Activated CD4-positive, alpha-beta T cell treated with anti-CD3 and anti-CD28 coated beads, Interleukin-10, Interleukin-2, amounts not matched to agents 100 ng/mL and 50 ng/mL, durations not matched to agents 16 hours and 8 hours (primary cell): ENCODE measurements at regions not wholly inside any gene's neighbourhood (a gene's known extent, or its start where the extent isn't known, plus 50 kb on each side); places are given as distances from the start of the nearest gene placed in this dataset.
A peak's percentile ranks its signal among the peaks of the same experiment; 100 is the strongest.
"Not testable (repeated sequence)": the region's sequence is repeated elsewhere in the genome, so short reads cannot be mapped to it uniquely, and the experiment has no call there.

Experiments
- DNase-seq: peaks from one replicate; pipeline ENCODE4 v3.0.0-alpha.2; 2020

DNA sequence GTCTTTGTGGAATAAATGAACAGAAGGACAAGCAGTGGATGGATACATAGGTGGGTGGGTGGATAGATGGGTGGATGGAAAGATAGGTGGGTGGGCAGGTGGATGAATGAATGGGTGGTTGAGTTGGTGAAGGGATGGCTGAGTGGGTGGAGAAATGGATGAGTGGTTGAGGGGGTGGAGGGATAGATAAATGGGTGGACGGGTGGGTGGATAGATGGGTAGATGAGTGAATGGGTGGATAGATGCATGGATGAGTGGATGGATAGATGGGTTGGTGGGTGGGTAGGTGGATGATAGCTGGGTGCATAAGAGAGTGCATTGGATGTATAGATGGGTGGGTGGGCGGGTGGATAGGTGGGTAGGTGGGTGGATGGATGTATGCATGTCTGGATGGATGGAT, 63.5 kb downstream of the UNC93B1 start:
- DNase-seq = not testable (repeated sequence)

DNA sequence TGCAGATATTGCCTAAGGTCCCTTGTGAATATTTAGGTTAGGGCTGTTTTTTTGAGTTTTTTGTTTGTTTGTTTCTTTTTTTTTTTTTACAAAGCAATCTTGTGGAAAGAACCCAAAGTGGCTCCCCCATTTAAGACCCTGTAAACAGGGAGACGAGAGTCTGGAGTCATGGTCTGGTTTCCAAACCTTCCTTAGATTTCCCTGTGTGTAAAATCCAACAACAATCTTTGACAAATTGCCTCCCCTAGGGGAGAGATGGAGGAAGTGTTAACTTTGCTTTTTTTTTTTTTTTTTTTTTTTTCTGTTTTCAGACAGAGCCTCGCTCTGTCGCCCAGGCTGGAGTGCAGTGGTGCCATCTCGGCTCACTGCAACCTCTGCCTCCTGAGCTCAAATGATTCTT, 64.9 kb downstream of the UNC93B1 start:
- not testable (repeated sequence) for DNase-seq

DNA sequence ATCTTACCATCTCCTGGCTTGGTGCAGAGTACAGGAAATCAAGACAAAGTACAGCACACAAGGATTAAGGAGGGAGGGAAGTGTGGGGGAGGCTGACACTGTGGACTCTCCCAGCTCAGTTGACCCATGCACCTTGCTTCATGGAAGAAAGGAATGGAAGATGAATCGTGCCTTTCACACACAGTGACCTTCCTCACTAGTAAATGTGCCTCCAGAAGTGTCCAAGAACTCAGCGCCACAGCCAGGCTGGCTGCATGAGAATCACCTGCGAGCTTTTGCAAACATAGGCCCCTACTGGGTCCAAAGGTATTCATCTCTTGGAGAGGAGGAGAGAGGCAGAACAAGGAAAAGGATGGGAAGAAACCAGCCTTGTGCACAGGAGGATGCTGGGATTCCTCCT, 65.5 kb downstream of the UNC93B1 start:
- DNase-seq = not testable (repeated sequence)

DNA sequence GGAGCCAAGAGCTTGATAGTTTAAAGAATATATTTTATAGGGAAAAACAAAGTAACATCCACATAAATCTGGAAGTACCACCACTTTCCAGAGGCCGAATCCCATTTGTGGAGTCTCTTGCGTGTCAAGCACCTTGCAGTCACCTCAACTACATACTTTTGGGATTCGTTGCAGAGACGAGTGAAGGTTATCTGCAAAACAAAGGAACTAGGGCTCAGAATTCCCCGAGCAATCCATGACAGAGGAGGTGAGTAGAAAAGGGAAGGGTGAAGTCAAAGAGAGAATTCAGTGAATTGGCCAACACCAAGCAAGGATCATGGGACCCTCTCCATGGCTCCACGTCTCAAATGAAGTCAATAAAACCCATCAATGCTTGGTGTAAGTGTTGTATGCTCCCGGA, 80.3 kb downstream of the UNC93B1 start:
- not testable (repeated sequence) for DNase-seq

GRCh38 chr11:67920546-67920945, 83.4 kb downstream of the UNC93B1 start:
- peak; percentile 18 for DNase-seq

DNA sequence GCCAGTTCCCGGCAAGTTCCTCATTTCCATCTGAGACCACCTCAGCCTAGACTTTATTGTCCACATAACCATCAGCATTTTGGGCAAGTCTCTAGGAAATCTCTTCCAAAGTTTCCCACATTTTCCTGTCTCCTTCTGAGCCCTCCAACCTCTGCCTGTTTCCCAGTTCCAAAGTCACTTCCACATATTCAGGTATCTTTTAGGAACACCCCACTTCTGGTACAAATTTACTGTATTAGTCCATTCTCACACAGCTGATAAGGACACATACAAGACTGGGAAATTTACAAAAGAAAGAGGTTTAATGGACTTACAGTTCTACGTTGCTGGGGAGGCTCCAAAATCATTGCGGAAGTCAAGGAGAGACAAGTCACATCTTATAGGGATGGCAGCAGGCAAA, 91.7 kb downstream of the UNC93B1 start:
- not testable (repeated sequence) for DNase-seq

DNA sequence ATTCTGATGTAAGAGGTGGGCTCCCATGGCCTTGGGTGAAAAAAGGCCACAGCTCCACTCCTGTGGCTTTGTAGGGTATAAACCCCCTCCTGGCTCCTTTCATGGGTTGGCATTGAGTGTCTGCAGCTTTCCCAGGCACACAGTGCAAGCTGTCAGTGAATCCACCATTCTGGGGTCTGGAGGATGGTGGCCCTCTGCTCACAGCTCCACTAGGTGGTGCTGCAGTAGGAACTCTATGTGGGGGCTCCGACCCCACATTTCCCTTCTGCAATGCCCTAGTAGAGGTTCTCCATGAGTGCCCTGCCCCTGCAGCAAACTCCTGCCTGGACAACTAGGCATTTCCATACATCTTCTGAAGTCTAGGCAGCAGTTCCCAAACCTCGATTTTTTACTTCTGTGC, 92.7 kb downstream of the UNC93B1 start:
- not testable (repeated sequence) for DNase-seq

GRCh38 chr11:67910803-67911202, 93.1 kb downstream of the UNC93B1 start:
- DNase-seq = not testable (repeated sequence)

DNA sequence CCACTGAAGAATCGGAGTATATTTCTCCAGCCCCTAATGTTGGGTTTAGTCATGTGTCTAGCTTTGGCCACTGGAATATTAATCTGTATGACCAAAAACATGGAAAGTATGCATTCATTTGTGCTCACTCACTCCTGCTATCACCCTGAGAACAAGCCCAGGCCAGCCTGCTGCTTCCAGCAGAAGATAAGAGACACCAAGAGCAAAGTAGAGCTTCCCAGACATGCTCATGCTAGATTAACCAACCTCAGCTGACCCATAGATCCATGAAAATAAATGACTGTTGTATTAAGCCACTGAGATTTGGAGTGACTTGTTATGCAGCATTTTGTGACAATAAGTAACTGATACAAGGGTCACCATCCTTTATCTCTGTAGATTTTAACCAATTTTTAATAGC, 96.9 kb downstream of the UNC93B1 start:
- not testable (repeated sequence) for DNase-seq

- DNase-seq = peak; percentile 30
Measured at GRCh38 chr11:67899462-67899861, 104.4 kb downstream of the UNC93B1 start.

DNA sequence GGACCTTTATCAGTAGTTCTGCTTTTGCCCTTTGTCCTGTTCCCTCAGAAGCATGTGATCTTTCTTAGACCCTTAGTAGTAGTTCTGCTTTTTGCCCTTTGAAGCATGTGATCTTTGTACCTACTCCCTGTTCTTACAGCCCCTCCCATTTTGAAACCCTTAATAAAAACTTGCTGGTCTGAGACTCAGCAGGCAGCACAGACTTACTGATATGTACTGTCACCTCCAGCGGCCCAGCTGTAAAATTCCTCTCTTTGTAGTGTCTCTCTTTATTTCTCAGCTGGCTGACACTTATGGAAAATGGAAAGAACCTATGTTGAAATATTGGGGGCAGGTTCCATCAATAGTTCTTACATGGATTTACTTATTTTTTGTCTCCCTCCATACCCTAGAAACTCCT, 110.4 kb downstream of the UNC93B1 start:
- not testable (repeated sequence) for DNase-seq

DNA sequence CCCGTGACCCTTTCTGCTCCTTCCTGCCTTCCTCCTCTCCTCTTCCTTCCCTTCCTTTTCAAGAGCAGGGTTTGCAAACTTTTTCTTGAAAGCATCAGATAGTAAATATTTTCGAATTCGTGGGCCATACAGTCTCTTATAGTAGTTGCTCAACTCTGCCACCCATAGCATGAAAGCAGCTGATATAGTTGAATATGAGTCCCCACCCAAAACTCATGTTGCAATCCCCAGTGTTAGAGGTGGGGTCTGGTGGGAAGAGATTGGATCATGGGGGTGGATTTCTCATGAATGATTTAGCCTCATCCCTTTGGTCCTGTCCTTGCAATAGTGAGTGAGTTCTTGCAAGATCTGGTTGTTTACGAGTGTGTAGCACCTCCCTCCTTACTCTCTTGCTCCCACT, 114.3 kb downstream of the UNC93B1 start:
- not testable (repeated sequence) for DNase-seq

- DNase-seq = not testable (repeated sequence)
Measured at GRCh38 chr11:67888056-67888455, 115.8 kb downstream of the UNC93B1 start.

- DNase-seq = not testable (repeated sequence)
Measured at GRCh38 chr11:67886672-67887071, 117.2 kb downstream of the UNC93B1 start.

GRCh38 chr11:67886207-67886606, 117.7 kb downstream of the UNC93B1 start:
- DNase-seq = not testable (repeated sequence)

GRCh38 chr11:67885574-67885973, 118.3 kb downstream of the UNC93B1 start:
- DNase-seq = not testable (repeated sequence)

GRCh38 chr11:67884761-67885558, 118.9 kb downstream of the UNC93B1 start:
- DNase-seq = peak; percentile 59

DNA sequence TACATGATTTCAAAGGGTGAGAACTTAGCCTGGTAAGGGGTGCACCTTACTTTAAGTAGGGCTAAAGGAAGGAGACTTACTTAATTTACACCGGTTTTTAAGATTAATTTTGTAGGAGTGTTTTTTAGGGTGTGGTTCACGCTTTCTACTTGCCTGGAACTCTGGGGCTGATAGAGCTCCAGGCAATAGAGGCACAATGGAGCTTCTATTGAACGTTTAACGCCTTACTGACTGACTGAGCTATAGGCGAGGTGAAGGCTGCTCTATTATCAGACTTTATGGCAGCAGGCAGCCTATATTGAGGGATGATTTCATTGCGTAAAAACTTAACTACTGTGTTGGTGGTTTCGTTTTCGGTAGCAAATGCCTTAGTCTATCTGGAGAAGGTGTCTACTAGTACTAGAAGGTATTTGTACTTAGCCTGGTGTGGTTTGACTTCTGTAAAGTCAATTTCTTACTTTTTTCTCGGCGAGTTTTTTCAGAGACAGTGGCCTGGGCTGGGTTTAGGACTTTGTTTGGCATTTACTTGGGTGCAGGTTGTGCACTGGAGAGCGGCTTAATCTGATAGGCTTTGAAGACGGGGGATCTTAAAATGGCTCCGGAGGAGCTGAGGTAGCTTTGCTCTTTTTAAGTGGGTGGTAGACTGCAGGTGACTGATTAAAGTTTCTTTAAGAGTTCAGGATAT, 119.7 kb downstream of the UNC93B1 start:
- peak; percentile 49 for DNase-seq

- DNase-seq = not testable (repeated sequence)
Measured at GRCh38 chr11:67882304-67882703, 121.6 kb downstream of the UNC93B1 start.

DNA sequence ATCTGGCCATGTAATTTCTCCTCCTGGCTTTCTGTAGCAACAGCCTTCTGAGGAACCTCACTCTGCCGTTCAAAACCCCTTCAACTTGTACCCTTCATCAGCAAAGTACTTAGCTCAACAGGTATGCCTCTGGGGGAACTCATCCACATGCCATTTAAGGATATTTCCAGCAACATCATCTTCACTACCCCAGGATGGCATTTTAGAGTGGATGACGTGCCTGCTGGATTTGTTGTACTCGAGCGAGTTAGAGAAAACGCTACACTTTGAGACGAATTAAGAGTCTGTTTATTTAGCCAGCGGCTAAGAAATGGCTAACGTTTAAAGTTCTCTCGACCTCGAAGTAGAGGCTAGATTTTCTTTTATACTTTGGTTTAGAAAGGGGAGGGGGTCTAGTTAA, 122.1 kb downstream of the UNC93B1 start:
- not testable (repeated sequence) for DNase-seq

DNA sequence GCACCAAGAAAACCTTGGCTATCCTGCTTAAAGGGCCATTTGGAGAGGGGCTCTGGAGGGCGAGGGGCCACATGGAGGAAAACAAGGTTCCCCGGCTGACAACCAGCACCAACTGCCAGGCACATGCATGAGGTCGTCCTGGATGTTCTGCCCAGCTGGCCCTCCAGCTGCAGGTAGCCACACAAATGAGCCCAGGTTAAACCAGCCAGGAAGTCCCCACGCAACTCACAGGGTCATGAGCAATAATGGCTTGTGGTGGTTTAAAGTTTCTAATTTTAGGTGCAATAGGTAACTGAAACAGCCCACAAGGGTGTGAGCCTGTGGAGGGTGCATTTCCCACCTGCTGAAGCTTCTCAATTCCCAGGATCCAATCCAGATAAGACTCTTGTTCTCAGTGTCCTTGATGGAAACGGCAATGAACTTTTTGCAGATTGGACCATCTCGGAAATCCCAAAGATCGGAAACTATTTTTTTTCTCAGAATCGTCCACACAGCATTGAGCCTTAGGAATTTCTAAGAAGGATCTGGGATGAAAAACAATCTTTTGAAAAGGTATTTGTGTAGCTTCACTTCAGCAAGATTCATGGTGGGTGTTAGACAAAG, 123.2 kb downstream of the UNC93B1 start:
- DNase-seq = not testable (repeated sequence)

GRCh38 chr11:67878666-67879065, 125.2 kb downstream of the UNC93B1 start:
- DNase-seq = peak; percentile 5

GRCh38 chr11:67877316-67877715, 126.6 kb downstream of the UNC93B1 start:
- not testable (repeated sequence) for DNase-seq

DNA sequence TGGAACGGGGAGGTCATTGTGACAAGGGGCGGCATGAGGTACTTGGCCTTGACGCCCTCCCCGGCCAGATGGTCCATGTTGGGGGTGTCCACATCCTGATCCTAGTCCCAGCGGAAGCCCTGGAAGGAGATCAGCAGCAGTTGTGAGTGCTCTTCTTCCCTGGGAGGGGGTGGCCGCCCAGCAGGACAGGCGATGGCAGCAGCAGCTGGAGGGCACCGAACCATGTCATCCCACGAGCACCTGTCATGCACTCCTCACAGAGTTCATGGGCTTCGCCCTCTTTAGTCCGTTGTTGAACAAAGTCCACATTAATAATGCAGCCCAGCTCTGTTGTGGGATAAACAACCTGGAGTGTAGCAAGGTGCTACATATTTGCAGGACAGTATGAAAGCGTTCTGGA, 130.7 kb downstream of the UNC93B1 start:
- not testable (repeated sequence) for DNase-seq
